ENCODE measurements at regions not wholly inside any gene's neighbourhood (a gene's known extent, or its start where the extent isn't known, plus 50 kb on each side); places are given as distances from the start of the nearest gene placed in this dataset.
"Not testable (repeated sequence)": the region's sequence is repeated elsewhere in the genome, so short reads cannot be mapped to it uniquely, and the experiment has no call there.

GRCh38 chrX:35406386-35406785, 391.8 kb upstream of the MAGEB16 start:
- DNase-seq = no peak

DNA sequence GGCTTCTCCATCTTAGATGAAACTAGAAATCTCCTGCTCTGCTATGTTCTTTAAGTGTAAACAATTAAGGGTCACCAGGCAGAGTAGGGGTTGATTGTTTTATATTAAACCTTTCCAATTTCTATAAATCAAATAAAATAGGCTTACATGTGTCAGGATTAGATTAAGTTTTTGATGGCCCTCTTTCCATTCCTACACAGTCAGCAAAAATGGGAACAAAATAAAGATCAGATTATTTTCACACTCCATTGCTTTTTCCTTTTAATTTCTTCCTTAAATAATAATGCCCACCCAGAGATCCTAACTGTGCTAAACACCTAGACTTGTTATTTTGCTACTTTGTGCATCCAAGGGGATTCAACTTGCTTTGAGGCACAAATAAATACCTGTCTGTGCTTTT, 381.4 kb upstream of the MAGEB16 start:
- no peak for DNase-seq

- DNase-seq = no peak
Measured at GRCh38 chrX:35432056-35432455, 366.1 kb upstream of the MAGEB16 start.

GRCh38 chrX:35439034-35439660, 359.0 kb upstream of the MAGEB16 start:
- DNase-seq = no peak

DNA sequence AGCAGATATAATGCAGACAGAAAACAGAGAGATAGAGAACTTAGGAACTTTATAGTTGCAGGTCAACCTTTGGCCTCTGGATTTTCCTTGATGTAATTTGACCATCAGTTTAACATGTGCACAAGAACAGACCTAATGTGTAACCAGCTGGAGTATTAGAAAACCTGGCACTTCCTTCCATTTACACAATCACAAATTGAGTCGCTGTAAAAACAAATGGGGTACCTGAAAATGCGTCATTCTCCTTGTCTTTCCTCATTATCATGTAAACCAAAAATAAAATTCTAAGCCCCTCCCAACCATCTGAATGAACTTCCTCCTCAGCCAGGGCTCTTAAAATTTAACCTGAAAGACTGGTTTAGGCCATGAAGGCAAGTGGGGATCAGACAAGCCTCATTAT, 358.4 kb upstream of the MAGEB16 start:
- DNase-seq = no peak

DNA sequence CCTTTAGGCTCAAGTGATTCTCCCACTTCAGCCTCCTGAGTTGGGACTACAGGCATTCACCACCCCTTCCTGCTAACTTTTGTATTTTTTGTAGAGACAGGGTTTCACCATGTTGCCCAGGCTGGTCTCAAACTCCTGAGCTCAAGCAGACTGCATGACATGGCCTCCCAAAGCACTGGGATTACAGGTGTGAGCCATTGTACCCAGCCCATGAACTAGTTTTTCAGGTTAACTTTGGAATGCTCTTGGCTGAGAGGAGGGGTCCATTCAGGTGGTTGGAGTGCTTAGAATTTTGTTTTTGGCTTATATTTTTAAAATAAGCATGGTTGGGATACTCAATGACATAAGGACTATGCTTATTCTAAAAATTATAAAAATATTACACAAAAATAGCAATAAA, 355.7 kb upstream of the MAGEB16 start:
- no peak for DNase-seq

DNA sequence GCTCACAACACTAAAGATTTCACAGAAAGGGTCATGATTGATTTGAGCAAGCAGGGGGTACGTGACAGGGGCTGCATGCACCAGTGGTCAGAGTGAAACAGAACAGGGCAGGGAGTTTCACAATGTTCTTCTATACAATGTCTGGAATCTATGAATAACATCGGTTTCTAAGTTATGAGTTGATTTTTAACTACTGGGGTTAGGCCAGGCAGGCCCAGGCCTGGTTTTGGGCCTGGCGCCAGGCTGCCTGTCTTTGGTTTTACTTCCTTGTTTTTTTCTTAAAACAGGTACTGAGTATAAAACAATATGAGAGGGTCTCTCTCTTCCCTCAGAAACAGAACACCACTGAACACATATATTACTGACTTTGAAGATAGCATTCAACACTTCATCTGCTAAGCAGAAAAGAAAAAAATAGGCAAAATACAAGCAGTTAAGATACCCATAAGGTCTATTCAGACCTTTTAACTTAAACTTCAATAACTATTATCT, 355.0 kb upstream of the MAGEB16 start:
- DNase-seq = not testable (repeated sequence)

DNA sequence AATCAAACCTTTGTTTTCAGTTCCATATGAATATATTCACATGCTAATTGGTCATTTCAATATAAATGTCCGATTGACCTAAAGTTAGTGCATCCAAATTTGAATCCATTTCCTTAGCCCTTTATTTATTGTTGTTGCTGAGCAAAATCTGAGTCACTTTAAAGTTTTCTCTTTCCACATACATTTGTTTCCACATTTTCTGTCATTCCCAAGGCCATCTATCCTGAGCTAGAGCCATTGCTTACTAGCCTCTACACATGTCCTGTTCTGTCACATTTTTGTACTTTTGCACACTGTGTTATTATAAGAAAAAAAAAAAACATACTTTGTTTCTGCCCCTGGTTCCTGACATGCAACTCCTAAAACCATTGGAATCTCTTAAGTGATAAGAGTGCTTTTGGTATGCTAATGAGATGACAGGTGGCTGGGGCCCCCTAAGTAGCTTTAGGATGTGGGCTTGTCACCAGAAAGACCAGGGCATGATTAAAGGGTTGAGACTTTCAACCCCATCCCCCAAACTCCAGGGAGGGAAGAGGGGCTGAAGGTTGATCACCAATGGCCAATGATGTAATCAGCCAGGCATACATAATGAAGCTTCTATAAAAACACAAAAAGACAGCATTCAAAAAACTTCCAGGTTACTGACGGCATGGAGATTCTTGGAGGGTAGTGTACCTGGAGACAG, 353.3 kb upstream of the MAGEB16 start:
- DNase-seq = no peak

- DNase-seq = no peak
Measured at GRCh38 chrX:35445912-35446311, 352.2 kb upstream of the MAGEB16 start.

- no peak for DNase-seq
Measured at GRCh38 chrX:35456891-35457290, 341.3 kb upstream of the MAGEB16 start.

DNA sequence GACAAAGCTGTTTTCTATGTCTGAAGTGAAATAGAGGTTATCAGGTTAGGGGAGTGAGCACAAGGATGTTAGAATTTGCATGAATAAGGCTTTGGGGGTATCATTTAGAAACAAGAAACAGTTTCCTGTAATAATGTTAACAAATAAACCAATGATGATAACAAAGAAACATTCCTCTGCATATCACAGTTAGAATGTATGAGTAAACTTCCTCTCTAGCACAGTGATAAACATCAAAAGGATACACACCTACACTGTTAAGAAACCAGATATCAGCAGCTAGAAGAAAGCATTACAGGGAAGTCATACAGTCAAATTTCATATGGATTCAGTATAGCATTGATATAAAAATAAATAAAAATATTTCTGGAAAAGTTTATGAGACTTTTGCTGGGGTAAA, 340.0 kb upstream of the MAGEB16 start:
- DNase-seq = no peak

DNA sequence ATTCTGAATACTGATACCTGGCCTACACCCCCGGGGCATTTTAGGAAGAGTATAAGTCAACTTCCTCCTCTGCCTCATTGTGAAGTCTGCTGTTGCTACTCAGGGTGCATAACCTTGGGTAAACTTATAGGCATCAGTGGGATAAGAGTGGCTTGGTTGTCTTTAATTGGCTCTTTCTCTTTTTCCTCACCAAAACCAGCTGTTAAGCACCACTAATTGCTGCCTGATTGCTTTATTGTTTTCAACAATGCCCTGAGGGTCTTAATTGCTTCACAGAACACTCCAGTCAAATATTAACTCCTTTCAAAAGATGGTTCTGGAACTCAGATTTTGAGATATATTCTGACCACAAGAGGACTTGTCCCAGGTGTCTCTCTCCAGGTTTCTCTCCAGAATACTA, 337.0 kb upstream of the MAGEB16 start:
- DNase-seq = no peak

DNA sequence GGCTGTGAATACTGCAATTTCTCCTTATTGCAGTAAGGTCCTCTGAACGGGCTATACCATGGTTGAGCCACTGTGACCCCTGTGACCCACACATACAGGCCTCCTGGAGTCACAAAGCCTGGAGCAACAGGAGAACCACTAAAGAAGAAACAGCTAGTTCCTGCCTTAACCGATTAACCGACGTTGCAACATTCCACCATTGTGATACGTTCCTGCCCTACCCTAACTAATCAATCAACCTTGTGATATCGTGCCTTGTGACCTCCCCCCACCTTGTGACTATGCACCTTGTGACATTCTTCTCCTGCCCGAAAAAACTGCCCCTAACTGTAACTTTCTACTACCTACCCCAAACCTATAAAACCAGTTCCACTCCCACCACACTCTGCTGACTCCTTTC, 301.5 kb upstream of the MAGEB16 start:
- not testable (repeated sequence) for DNase-seq

GRCh38 chrX:35497453-35497852, 300.7 kb upstream of the MAGEB16 start:
- not testable (repeated sequence) for DNase-seq

- no peak for DNase-seq
Measured at GRCh38 chrX:35499071-35499862, 298.9 kb upstream of the MAGEB16 start.

DNA sequence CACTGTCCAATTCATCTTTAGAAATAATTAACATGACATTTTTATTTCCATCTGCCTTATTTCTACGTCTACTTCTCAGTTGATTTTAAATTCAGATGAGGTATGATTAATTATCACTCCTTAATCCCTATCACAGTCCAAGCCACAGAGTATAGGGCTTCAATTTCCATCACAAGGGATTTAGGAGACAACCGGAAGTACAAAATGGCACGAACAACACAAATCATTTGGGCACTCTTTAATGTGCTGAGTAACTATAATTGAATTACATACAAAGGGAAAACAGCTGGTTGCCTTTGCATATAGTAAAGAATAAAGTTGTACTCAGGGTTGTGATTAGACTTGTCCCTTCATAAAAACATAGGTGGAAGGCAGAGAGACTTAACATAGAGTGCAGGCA, 290.4 kb upstream of the MAGEB16 start:
- DNase-seq = no peak

- not testable (repeated sequence) for DNase-seq
Measured at GRCh38 chrX:35548003-35548402, 250.1 kb upstream of the MAGEB16 start.

DNA sequence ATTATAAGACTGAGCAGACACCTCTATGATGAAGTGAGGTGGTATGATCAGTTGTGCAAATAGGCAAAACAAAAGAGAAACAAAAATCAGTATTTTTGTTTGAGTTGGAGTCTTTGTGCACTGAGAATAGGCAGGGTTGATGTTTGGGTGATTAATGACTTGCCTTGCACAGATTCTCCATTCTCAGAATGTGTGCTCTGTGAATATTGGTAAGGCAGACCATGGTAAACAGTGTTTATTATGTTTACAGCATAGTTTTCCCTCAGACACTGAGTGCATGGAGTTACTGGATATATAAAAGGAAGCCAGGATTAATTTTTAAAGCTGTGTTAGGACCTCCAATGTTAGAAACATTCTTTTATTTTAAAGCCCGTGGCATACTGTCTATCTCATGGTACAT, 240.2 kb upstream of the MAGEB16 start:
- DNase-seq = no peak

- DNase-seq = no peak
Measured at GRCh38 chrX:35561985-35562384, 236.2 kb upstream of the MAGEB16 start.

- DNase-seq = no peak
Measured at GRCh38 chrX:35562395-35562794, 235.7 kb upstream of the MAGEB16 start.

DNA sequence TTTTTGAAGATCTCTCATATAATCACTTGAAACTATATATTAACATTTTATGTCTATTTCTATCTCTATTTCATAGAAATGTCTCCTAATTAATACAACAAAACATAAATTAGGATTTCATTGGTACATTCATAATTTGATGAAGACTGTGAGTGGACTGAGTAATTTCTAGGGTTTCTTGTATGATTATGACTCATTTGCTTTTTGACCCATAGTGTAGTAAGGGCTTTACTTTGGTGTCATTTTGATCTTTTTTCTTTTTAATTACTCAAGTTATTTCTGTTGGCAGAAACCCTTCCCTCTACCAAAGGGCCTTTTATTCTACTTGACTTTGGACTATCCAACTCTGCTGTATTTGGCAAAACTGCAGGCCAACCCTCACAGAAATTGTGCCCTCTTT, 207.9 kb upstream of the MAGEB16 start:
- DNase-seq = no peak

DNA sequence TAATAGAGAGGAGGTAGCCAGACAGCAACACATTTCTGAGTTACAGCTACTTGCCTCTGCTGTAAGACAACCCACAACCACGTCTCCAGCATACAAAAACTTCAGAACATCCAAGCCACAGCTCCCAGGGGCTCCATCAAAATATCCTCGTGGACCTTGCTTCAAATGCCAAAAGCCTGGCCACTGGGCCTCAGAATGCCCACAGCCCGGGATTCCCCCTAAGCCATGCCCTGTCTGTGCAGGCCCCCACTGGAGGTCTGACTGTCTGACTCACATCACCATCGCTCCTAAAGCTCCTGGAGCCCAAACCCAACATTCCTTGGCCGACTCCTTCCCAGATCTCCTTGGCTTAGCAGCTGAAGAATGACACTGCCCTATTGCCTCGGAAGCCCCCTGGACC, 186.6 kb upstream of the MAGEB16 start:
- DNase-seq = not testable (repeated sequence)

- no peak for DNase-seq
Measured at GRCh38 chrX:35617836-35618235, 180.3 kb upstream of the MAGEB16 start.

DNA sequence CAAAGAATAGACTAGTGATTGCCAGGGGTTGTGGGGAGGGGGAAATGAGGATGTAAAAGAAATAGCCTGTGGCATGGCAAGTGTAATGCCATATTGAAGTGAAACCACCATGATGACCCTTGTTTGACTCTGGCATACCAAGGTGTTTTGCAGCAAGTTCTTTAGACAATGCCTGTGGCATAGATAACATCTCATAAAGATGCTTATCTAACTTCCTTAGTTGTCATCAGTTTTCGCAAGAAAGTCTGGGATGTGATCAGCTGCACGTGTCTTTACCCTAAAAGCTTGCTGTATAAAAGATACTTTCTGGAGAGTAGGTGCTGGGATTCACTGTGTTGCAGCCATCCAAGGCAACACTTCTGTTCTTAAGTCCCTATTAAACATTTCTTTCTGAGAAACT, 176.1 kb upstream of the MAGEB16 start:
- no peak for DNase-seq

Measured in NCI-H2081 (cell line).